ENCODE measurements at regions not wholly inside any gene's neighbourhood (a gene's known extent, or its start where the extent isn't known, plus 50 kb on each side); places are given as distances from the start of the nearest gene placed in this dataset.
A peak's percentile ranks its signal among the peaks of the same experiment; 100 is the strongest.
"Not testable (repeated sequence)": the region's sequence is repeated elsewhere in the genome, so short reads cannot be mapped to it uniquely, and the experiment has no call there.

DNA sequence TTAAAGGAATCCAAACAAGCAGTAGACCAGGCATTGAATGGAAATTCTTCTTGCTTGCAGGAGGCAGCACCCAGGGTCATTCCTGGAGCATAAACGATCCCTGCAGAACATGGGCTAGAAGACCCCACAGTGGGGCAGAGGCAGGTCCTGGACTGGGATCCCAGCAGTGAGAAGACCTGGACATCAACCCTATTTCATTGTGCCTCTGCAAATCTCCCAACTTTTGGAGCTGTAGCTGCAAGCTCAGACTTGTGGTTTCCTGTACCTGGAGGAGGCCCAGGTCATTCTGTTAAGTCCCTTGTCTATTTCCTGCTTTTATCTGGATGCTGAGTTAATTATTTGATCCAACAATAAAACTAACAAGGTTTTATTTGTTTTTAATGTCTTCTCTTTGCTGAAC lies 61.7 kb downstream of the CALM1 start:
- no peaks in the 10 kb centered on the region for H3K4me1 Mint-ChIP-seq
- H3K27ac Mint-ChIP-seq: no peak overlapping the region
- H3K4me3 Mint-ChIP-seq: no peak overlapping the region
- no peaks in the 10 kb centered on the region for H3K9me3 Mint-ChIP-seq
- H3K36me3 Mint-ChIP-seq: no peaks in the 10 kb centered on the region
- peaks cover 3% of the 10 kb centered on the region for H3K27me3 Mint-ChIP-seq

DNA sequence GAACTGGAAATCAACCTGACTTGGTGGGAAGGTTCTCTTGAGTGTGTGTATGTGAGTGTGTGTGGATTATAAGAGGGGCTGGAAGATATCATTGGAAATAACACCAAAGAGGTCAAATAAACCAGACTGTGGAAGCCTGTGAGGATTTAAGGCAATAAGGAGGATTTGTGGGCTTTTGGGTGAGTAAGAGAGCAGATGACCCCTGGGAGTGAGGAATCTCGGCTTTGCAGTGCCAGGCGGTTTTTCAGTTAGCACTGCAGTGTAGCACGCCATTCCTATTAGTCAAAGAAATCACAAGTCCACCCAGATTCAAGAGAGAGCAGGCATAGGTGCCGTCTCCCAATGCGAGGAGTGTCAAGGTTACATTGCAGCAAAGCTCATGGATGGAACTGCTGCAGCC lies 63.3 kb downstream of the CALM1 start:
- Mint-ChIP-seq H3K9me3 (peaks cover 0 to 3% (median 0%) of the 10 kb centered on the region in 3 donors), H3K27ac (no peak overlapping the region), H3K27me3 (peaks cover 9% of the 10 kb centered on the region), H3K36me3 (no peaks in the 10 kb centered on the region), H3K4me3 (no peak overlapping the region), H3K4me1 (no peaks in the 10 kb centered on the region)

DNA sequence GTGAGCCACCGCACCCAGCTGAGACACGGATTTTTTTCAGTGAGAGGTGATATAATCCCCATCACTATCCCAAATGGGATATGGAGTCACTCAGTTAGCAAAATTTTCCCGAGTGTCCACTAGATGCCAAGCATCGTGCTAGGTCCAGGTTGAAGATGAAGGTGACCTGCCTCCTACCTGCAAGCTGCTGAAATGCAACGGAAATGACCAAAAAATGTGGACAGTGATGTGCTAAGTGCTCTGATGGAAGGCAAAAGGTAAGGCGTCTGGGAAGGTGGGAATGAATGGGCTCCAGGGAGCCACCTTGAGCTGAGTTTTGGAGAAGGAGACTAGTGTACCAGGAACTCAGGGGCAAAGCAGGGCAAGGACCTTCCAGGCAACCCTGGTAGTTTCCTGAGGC lies 64.6 kb downstream of the CALM1 start:
- Mint-ChIP-seq H3K36me3 (no peaks in the 10 kb centered on the region), H3K9me3 (peaks cover 0 to 3% (median 0%) of the 10 kb centered on the region in 3 donors), H3K27ac (no peak overlapping the region), H3K4me3 (no peak overlapping the region), H3K4me1 (no peaks in the 10 kb centered on the region), H3K27me3 (peaks cover 9% of the 10 kb centered on the region)

DNA sequence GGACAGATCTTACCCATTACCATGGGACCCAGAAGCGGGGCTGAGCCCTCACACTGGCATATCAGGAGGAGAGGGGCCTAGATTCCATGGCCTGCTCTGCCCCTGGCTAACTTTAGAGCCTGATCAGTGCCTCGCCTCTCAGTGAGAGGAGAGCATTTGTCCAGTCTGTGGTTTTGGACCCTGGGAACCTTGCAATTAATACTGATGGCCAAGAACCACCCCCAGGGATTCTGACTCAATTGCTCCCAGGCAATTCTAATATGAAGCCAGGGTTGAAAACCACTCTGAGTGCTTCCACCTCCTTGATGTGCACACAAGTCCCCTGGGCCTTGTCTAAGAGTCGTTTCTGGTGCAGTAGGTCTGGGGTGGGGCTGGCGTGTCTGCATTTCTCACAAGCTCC lies 67.7 kb downstream of the CALM1 start:
- H3K4me1 Mint-ChIP-seq: no peaks in the 10 kb centered on the region
- H3K4me3 Mint-ChIP-seq: no peak overlapping the region
- peaks cover 3% of the 10 kb centered on the region for H3K36me3 Mint-ChIP-seq
- H3K27me3 Mint-ChIP-seq: peaks cover 9% of the 10 kb centered on the region
- peaks cover 3 to 12% (median 12%) of the 10 kb centered on the region in 3 donors for H3K9me3 Mint-ChIP-seq
- H3K27ac Mint-ChIP-seq: no peak overlapping the region

DNA sequence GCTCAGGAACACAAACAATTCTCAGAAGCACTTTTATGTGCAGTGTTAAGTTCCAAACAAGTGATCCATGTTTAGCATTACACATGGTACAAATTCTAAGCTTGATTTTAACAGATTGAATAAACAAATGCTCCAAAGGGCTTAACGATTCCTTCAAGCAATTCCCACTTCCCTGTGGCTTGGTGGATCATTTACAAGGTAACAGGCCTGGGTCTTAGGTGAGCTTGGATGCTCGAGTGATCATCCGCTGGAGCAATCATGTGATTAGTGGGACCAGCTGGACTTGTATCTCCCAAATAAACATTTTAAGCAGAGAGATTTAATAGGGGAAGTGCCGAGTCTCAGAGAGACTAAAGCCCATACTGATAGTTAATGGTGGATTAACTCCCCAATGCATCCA lies 70.7 kb downstream of the CALM1 start:
- Mint-ChIP-seq H3K4me1 (no peaks in the 10 kb centered on the region), H3K4me3 (no peak overlapping the region), H3K27ac (no peak overlapping the region), H3K36me3 (peaks cover 8% of the 10 kb centered on the region), H3K9me3 (peaks cover 7 to 27% (median 12%) of the 10 kb centered on the region in 3 donors), H3K27me3 (peaks cover 8% of the 10 kb centered on the region)

DNA sequence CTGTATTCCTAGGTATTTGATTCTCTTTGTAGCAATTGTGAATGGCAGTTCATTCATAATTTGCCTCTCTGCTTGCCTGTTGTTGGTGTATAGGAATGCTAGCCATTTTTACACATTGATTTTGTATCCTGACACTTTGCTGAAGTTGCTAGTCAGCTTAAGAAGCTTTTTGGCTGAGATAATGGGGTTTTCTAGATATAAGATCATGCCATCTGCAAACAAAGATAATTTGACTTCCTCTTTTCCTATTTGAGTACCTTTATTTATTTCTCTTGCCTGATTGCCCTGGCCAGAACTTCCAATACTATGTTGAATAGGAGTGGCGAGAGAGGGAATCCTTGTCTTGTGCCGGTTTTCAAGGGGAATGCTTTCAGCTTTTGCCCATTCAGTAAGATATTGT lies 72.6 kb downstream of the CALM1 start:
- peaks cover 5 to 29% (median 26%) of the 10 kb centered on the region in 3 donors for H3K9me3 Mint-ChIP-seq
- H3K27ac Mint-ChIP-seq: peak overlapping the region in 1 of 3 donors; percentile 13
- H3K27me3 Mint-ChIP-seq, H3K36me3 Mint-ChIP-seq, H3K4me3 Mint-ChIP-seq, H3K4me1 Mint-ChIP-seq: not testable (repeated sequence)

DNA sequence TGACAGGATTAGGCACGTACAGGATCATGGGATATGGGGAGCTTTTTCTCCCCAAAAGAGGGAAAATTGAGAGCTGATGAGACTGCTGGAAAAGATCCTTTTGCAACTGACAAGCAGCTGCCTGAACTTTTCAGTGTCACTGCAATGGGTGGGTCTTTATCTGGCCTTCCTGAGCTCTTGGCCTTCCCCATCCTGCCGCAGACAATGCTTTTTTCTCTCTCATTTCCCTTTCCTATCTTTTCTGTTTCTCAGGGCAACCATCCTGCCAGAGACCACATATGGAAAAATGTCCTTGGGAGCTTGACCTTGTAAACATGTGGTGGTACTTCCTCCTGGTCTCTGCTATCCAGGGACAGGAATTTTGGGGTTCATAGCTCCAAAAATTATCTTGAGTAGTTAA lies 75.8 kb downstream of the CALM1 start:
- no peak overlapping the region for H3K4me3 Mint-ChIP-seq
- H3K9me3 Mint-ChIP-seq: peaks cover 12 to 45% (median 41%) of the 10 kb centered on the region in 3 donors
- no peaks in the 10 kb centered on the region for H3K4me1 Mint-ChIP-seq
- H3K27me3 Mint-ChIP-seq: peaks cover 4% of the 10 kb centered on the region
- H3K27ac Mint-ChIP-seq: no peak overlapping the region
- H3K36me3 Mint-ChIP-seq: peaks cover 8% of the 10 kb centered on the region

Measured in IgD-negative memory B cell (primary cell).